ENCODE measurements at regions not wholly inside any gene's neighbourhood (a gene's known extent, or its start where the extent isn't known, plus 50 kb on each side); places are given as distances from the start of the nearest gene placed in this dataset.

DNA sequence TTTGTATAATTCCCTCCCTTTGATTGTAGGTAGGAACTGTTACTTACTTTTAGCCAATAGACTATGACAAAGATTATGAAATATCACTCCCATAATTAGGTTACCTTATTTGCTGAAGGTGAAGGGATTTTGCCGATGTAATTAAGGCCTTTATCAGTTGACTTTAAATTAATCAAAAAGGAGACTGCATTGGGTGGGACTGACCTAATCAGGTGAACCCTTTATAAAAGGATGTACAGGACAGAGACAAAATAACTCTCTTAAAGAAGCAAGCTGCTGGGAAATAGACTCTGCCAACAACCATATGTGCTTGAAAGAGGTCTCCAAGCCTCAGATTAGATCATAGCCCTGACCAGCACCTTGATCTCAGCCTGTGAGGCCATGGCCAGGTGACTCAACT is 167.6 kb downstream of the SOX3 start:
- H3K27ac ChIP-seq, result no peak overlapping the region
- TF ChIP-seq, protein P1, sequence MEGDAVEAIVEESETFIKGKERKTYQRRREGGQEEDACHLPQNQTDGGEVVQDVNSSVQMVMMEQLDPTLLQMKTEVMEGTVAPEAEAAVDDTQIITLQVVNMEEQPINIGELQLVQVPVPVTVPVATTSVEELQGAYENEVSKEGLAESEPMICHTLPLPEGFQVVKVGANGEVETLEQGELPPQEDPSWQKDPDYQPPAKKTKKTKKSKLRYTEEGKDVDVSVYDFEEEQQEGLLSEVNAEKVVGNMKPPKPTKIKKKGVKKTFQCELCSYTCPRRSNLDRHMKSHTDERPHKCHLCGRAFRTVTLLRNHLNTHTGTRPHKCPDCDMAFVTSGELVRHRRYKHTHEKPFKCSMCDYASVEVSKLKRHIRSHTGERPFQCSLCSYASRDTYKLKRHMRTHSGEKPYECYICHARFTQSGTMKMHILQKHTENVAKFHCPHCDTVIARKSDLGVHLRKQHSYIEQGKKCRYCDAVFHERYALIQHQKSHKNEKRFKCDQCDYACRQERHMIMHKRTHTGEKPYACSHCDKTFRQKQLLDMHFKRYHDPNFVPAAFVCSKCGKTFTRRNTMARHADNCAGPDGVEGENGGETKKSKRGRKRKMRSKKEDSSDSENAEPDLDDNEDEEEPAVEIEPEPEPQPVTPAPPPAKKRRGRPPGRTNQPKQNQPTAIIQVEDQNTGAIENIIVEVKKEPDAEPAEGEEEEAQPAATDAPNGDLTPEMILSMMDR (conservative IDR thresholded peaks at IDR 0.05), result no peak

DNA sequence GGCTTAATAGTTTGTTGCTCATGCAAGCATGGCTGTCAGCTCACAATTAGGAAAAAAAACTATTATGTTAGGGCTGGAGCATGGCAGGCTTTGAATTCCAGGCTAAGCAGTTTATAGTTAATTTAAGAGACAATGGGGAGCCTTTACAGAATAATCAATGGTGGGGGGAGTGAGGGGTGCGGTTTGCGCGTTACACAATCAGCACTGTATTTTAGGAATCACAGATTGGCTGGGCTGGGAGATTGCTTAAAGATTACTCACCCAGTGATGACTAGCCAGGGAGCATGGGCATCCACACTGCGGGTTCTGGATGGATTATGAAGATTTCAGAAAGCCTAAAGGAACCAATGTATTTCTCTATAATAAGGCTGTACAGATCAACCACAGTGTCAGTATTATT is 186.6 kb downstream of the SOX3 start:
- TF ChIP-seq, protein P1 (conservative IDR thresholded peaks at IDR 0.05), result no peak
- no peak overlapping the region for H3K27ac ChIP-seq

DNA sequence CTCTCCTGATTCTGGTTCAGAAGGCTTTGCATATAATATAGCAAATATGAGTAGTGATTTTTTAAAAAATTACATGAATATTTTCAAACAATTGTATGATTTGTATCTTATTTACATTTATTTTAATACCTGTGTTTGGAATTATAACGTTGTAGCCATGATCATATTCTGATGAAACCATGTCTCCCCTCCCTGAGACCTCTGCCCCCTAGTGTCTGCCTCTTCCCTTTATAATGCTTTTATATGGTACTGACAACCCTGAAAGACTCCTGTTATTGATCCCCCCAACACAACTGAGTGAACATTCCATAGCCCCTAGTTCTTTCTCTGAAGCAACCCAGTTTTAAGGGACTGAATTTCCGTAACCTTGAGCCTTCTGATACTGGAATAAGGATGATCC is 187.4 kb downstream of the SOX3 start:
- no peak overlapping the region for H3K27ac ChIP-seq
- TF ChIP-seq, protein P1 (conservative IDR thresholded peaks at IDR 0.05), result no peak

DNA sequence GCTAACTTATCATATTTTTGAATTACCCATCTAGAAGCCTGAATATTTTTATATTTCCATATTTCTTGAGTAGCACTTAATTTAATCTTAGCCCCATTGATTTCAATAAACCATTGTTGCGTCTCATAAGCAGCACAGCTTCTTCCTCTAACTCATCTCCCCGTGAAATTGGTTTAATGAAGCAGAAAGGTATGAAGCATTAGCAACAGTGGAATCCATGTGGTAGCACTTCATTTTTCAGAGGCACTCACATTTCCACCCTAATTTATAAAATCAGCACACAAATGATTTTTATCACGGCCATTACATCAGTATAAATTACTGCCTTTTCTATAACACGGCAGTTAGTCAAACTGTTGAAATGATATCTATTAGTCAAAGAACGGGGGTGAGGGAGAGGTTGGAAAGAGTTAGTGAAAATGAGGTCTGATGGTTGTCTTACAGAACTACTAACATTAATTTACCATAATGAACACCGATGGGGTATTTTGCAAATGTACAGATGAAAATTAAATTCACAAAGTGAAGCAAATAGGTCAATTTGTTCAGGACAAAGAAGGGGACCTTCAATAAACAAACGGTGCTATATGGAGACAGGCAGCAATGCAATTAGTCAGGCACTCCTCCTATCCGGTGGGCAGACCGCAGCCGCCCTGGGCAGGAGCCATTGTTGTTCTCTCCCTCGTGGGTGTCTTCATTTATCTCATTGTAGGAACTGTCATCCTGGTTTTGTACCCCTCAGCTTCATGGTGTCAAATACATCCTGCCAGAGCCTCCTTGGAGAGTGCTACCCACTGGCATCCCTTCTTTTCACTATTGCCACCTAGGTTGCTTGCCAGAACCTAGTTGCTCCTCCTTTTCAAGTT is 205.7 kb downstream of the SOX3 start:
- no peak overlapping the region for H3K27ac ChIP-seq
- TF ChIP-seq, protein P1 (conservative IDR thresholded peaks at IDR 0.05), result no peak

DNA sequence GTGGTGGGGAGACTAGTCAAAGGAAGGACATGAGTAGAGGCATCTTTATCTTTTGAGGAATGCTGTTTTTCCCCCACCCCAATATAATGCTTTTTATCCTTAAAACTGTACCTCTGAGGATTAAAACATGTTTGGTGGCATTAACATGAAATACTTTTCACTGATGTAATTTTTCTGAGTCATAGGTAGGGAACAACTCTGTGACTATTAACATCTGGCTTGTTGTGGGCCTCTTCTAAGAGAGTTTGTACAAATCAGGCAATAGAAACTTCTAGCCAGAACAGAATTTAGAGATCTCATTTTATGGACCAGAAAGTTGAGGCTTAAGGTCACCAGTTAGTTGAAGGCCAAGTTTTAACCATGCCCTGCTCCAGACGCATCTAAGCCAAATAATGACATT is 207.6 kb downstream of the SOX3 start:
- H3K27ac ChIP-seq, result no peak overlapping the region
- TF ChIP-seq, protein P1 (conservative IDR thresholded peaks at IDR 0.05), result no peak

DNA sequence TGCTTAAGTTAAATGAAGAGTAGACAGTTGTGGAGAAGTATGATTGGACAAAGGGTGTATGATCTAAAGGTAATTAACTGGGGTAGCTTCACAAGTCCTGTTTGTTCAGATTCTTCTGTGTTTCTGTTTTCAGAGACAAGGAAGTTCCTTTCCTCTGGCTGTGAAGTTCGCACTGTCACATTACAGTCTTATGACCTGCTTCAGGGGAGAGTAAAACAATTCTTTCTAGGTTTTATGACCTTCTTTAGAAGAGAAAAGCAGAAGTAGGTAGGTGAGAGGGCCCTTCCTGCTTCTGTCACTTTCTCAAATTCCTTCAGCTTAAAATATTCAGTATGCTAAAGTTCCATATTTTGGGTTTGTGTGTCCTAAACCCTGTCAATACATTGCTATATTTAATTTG is 211.9 kb downstream of the SOX3 start:
- TF ChIP-seq, protein P1 (conservative IDR thresholded peaks at IDR 0.05), result no peak
- H3K27ac ChIP-seq, result no peak overlapping the region

DNA sequence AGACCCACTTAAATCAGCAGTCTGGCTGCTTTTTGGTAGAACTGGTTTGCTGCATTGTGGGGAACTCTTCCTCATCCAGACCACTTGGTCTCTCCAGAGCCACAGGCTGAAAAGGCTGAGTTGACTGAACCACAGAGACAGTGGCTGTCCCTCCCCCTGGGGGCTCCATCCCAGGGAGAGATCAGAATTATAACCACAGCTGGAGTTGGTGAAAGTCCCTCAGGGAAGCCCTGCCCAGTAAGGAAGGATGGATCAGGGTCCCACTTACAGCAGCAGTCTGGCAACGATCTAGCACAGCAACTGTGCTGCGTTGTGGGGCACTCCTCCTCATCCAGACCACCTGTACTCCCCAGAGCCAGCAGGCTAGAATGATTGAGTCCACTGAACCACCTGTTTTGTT is 212.7 kb downstream of the SOX3 start:
- no peak overlapping the region for H3K27ac ChIP-seq
- TF ChIP-seq, protein P1 (conservative IDR thresholded peaks at IDR 0.05), result no peak

Data from VCaP (cell line).